GM19324 (cell line): ENCODE measurements at regions not wholly inside any gene's neighbourhood (a gene's known extent, or its start where the extent isn't known, plus 50 kb on each side); places are given as distances from the start of the nearest gene placed in this dataset.

ENCODE experiments used
- ATAC-seq: cut with Tn5 transposase; IDR thresholded peaks from one replicate; pipeline ENCODE4 v1.9.1; 2021; ENCODE audit warnings: mild to moderate bottlenecking, moderate library complexity; ENCODE audit not compliant: unreplicated experiment, low FRiP score

DNA sequence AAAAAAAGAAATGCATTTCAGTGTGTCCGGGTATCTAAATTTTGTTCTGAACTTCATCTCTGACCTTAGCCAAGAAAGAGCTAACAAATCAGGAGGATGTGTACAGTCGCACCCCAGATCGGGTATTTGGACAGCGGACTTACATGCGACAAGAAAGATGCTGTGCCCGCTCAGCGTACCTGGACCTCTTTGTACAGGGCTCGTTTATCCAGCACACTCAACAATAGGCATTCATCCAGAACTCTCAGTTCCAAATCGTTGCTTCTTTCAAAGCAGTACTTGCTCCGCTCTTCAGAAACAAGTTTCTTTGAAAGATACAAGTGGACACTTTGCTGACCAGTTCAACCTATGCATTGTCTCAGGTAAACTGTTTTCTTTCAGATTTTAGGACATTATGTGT, 191.7 kb downstream of the LY86 start:
- ATAC-seq, result no peak

DNA sequence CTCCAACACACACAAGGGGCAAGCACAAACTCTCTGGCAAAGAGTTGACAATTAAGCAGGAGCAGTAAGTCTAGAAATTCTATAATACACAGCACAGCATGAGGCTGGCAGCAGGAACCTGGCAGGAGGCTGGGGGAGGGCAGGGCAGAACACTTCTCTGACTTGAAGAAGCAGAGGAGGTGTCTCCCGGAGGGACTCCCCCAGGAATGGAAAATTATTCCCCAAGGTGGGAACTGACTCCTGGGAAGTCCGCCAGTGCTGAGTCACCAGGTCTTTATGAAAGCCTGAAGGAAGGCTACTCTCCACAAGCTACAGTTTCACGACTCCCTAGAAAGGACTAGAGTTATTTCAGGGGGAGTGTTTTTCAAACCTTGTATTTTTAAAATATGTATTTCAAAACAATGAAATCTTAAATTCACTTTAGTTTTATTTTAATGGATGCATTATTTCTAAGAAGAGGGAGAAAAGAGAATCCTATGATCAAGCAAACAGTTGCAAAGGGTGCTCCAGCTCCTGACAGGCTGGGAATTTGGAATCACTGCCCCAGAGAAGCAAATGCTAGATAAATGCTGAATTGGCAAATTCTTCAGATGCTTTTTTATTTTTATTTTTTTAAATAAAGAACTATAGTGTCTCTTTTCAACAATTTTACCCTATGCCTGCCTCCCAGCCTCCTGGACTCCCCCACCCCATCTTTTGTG, 192.8 kb downstream of the LY86 start:
- no peak for ATAC-seq

DNA sequence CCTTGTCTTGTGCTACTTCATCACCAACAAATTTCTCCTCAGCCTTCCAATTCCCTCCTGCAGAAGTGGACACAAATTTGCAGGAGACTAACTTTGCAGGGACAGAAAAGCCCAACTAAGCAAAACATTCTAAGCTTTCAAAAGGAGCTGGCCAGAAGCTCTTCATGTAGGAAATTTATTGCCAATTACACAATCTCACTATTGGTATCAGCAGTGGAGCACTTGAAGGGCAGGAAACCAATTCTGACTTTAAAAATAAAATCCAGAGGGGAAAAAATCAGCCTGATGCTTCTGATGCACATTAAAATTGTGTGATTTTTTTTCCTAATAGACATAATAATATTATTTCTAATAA, 193.3 kb downstream of the LY86 start:
- no peak for ATAC-seq

DNA sequence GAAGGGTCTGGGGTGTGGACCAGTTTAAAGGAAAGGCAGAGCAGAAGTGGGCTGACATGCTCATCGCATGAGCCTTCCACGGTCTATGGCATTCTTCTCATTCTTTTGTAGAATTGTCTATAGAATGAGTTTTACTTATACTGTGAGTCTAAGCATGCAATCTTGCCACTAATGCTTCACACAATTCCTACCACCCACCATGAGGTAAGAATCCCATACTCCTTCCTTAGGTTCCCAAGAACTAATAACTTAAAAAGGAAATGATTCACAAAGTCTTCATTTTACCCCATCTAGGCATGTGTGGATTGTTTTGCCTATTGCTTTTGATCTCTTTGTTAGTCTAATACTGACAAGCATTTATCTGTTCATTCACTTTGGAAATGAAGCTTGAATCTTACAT, 195.2 kb downstream of the LY86 start:
- no peak for ATAC-seq

DNA sequence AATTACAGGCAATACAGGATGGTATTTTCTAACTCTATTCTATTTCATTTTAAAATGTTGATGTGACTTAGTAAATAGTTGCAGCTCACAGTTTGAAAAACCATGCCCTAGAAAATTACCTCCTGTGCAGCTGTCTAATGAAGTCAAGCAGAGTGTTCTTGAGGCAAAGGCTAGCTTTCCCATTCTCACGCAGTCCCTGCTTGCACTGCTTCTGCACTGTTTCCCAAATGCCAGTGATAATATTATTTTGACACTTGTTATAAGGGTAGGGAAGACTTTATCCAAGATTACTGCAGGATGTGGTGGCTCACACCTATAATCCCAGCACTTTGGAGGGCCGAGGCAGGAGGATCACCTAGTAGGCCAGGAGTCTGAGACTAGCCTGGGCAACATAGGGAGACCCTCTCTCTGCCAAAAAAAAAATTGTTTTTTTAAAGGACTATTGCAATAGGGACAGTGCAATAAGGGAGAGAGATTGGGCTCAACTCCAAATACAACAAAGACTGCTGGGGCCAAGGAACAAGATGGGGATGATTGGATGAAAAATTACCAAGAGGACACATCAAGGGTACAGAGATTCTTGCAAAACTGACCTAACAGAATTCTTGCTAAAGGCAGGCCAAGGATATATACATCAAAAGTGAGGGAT, 196.1 kb downstream of the LY86 start:
- no peak for ATAC-seq

DNA sequence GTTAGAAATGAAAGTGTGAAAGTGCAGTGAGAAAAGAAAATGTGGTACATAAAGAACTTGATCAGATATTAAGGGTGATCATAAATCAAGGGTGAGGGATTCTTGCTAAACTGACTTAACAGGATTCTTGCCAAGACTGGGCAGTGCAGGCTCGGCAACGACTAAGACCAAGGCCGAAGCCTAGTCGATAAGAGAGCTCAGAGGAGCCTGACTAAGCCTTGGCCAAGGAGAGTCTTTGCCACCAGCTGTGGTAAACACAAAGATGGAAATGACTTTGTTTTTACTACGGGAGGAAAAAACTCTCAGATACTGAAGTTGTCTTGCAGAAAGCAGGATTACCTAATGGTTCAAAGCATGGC, 196.6 kb downstream of the LY86 start:
- ATAC-seq, result no peak

DNA sequence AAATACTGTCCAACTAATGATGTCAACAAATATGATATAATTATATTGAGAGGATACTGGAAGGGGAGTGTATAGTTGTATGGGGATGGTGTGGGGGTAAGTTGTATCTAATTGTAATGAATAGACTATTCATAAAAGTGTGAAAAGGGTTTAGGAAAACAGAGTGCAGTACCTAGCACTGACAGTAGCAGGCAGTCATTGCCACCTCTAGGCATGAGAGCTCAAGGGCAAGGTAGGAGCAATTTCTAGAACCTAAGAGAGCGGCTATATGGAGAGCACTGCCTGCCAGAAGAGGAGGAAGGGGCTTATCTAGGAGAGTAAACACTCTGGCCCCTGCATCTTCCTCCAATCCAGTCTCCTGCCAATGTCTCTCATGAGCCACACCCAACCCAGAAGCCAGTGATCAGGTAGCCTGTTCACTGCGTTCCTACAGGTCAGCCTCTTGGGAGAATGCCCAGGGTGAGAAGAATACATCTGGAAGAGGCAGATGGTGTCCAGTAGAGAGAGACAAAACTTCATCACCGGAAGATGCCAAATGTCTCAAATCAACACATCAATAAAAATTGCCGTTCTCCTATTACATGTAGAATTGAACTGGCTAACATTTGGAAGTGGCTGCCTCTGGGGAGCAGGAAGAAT, 200.0 kb downstream of the LY86 start:
- ATAC-seq, result no peak

DNA sequence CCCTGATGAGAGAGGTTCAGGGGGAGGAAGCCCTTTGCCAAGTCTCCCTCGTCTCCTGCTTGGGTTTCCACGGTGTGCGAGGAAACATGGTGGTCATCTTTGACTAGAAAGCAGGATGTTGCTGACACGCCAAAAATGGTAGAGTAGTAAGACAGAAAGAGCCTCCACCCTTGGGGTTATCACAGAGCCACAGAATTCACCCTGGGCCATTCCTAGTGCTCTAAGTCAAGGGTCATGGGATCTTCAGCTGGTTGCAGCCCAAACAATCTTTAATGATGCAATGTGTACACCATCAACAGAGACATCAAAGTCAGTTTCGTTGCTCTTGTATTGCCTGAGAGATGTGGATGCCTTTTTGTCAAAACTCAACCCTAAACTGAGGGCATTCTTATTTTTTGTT, 201.9 kb downstream of the LY86 start:
- ATAC-seq, result no peak

DNA sequence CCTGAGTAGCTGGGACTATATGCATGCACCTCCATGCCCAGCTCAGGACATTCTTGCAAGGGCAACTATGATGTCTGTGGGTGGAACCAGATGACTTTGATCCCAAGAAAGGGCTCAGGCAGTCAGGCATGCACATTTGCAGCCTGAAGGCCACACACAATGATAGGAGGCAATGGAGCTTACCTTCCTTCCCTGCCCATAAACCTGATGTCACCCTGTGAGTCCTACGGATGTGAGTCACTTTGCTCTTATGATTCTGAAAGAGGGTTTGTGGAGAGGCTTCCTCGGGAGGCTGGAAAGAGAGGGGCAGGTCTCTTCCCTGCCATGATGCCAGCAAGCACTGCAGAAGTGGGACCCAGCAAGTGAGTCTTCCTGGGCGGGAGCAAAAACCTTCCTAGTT, 202.4 kb downstream of the LY86 start:
- ATAC-seq, result no peak

DNA sequence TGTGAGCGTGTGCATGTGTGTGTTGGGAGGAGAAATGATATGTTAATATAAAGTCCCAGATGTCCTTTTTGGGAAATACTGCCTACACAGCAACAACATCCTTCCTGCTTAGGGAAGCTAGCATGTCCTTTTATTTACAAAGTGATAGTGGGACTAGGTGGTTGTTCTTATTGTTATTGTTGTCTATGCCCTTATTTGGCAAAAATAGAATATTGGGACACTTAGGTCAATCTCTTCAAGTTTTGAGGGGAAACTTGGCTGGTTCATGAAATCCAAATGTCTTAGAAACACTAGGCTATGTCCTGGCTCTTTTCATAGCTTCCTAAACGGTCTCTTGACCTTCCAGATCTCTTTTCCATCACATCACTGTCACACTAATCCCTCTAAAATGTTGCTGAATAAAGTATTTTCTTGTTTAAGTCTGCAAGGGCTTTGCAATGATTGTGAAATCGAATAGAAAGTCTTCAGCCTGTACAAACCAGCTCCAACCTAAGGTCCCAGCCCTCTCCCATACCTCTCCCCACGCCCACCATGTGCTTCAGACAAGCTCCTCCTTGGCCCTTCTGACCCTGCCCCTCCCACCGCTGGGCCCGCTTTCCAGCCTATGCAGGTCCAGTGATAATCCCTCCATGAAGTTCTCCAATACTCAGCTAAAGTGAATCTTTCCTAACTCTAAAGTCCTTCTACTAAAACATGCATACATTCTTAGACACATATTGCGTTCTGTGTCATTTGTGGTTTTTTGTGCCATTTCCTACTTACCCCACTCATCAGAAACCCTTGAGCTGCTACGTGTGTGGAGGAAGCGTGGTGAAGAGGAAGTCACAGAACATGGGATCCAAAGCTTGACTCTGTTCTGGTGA, 205.1 kb downstream of the LY86 start:
- no peak for ATAC-seq

DNA sequence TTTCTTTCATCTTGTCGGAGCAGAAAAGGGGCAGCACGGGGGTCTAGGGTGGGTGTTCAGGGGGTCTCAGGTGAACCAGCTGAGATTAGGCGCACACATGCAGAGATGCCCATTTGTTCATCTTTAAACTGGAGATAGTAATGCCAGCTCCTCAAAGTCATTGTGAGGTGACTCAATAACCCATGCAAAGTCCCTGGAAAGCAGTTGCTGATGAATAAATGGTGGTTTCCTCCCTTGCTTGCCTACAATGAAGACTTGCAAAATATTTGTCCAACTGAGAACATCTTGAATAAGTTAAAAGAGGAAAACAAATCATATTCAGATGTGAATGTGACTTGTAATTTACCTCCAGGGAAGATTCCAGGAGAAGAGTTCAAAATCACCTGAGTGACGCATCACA, 206.9 kb downstream of the LY86 start:
- ATAC-seq, result no peak

DNA sequence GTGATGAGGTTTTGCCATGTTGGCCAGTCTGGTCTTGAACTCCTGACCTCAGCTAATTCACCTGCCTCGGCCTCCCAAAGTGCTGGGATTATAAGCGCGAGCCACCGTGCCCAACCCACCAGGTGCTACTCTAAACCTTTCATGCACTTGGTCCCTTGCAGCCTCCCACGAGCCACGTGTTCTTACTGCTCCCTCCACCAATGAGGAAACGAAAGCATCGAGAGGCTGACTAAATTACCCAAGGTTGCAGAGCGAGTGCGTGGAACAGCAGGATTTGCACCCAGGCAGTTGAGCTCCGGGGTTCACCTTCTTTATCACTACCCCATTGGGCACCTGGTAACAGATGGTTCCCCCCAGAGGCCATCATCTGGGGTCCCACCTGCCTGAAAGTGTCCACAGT, 208.3 kb downstream of the LY86 start:
- no peak for ATAC-seq

DNA sequence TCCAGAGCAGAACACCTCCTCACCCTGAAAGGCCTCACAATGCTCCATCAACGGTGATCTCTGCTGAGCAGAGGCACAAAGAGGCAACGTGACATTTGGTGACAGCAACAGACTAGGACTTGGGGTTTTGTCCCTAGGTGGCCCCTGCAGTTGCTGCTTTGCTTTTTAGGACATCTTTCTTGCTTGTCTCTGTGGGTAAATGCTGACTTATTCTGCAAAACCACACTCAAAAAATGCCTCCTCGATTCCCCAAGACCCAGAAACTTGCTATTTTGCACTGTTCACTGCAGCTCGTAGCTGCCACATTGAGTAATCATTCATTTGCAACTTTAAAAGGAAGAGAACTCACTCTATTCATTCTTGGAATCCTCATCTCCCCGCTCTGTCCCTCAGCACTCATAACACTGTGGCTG, 209.9 kb downstream of the LY86 start:
- no peak for ATAC-seq

DNA sequence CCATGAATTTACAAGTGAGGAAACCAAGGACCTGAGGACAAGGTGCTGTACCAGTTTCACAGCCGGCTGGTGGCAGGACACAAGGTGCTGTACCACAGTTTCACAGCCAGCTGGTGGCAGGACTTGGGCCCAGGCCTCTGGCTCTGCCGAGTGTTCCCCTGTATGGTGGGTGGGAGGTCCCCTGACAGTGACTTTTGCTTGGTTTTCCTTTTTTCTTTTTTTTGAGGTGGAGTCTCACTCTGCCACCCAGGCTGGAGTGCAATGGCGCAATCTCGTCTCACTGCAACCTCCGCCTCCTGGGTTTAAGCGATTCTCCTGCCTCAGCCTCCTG, 212.4 kb downstream of the LY86 start:
- no peak for ATAC-seq

DNA sequence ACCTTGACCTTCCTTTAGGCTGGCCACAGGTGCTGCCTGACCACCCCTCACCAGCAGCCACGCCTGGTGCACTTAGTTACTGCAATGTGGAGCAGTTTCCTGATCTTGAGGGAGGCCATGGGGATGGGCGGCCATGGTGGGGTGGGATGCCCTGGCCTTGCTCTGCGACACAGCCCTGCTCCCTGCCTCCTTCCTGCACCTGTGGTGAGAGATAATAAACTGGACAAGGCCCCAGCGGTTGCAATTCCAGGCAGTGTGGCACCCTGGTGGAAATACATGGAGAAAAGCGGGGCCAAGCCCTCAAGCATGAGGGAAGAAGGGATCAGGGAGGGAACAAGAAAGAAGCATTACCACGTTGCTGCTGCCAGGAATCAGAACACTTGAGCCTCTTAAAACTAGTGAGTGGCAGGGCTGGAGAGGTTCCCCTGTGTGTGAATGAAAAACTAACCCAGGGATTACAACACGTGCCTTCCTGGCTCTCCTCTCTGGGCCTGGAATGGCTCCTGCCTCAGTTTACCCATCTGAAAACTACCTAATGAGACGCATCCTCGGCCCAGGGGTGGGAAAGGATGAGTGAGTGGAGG, 213.2 kb downstream of the LY86 start:
- ATAC-seq, result no peak

DNA sequence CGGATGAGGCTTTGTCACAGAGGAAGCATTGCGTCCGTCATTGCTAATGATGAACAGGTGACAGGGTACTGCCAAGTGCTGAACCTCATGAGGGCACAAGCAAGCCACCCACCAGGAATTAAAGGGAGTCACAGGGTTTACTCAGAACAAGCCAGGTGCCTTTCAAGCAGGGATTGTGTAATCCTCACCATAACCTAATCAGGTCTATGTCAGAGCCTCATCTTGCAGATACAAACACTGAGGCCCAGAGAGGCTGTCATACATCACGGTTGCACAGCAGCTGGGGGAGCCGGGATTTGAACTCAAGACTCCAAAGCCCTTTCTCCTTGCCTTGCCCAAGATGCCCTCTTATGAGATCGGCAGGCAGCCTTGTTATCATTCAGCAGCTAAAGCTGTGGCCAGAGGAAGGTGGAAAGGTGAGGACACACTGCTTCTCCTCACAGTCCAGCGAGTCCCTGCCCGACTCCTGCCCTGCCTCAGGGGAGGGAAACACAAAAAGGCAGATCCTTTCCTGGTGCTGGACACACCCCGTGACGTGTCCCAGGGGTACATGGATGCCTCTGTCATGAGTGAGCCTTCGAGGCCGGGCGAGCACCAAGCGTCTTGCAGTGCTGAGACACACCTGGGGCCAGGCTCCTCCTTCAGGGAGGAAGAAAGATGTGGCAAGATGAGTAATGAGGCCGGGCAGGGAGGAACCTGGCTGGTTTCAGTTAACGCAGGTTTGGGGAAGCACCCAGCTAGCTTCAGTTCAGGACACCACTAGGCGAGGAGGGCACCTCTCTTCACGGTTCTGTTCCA, 214.9 kb downstream of the LY86 start:
- ATAC-seq, result peak; percentile 59

DNA sequence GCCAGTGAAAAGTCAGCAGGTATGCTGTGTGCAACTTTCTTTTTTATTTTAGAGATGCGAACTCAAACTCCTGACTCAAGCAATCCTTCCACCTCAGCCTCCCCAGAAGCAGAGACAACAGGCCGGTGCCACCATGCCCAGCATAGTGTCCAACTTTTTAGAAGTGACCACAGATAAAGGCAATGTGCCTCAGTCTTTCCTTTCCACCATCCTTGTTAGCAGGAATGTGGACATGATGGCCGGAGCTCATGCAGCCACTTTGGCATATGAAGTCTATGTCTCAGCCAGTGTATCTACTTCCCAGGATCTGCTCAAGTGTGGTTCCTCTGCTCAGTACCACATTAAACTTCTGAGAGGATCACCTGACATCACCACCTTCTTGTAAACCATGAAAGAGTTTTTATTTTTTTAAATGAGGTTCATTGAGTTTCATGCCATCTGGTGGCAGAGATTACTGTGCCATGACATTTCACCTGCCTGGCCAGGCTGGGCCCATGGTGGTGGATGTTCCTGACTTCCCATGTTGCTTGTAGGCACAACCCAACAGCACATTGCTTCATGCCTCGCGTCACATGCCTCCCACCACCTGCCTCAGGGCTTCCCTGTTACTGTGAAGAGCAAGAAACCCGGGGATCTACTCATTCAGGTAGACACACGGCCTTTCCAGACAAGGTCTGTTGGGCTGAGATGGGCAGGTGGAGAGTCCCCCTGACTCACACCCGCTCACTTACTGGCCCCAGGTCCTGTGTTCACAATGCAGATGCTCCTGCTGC, 216.5 kb downstream of the LY86 start:
- no peak for ATAC-seq

DNA sequence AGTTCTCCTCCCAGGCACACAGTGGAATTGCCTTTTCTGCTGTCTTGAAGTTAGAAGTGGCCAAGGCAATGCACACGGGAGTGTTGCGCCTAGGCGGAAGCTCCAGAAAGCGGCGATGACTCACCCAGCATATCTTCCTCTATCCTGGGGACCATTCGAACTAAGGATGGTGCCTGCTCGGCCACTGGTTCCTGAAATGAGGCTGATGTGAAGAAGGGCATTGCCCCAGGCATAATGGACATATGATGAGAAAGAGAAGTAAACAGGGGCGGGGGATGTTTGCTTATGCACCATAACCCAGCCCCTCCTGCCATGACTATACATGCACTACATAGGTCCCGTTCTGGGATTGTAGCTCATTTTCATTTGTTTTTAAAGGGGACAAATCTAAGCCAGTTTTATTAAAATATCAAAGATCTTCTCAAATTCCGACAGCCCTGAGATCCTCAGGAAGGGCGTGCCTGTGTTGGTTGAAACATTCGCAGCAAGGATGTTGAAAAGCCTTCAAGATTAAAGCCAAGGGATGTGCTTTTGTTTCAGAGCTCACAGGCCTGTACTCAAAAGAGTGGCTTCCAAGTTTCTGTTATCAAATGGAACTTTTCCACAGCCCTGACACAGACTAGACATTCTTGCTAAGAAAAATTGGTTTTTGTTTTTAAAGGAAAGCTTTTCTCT, 218.5 kb downstream of the LY86 start:
- no peak for ATAC-seq

DNA sequence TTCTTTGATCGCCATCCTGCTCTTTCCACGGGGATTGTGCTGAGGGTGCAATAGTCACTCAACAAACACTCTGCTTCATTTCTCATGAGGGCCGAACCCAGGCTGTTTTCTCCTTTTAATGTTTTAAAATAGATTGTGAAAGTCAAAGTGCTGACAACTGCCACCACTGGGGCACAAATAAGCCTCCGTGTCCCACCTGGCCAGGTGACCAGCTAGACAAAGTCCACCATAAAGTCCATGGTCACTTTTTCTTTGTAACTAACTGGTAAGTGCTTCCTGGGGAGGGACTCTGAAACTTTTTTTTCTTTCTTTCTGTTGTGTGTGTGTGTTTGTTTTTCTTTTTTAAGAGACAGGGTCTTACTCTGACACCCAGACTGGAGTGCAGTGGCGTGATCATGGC, 219.8 kb downstream of the LY86 start:
- ATAC-seq, result no peak
